K562 (cell line): ENCODE measurements at regions not wholly inside any gene's neighbourhood (a gene's known extent, or its start where the extent isn't known, plus 50 kb on each side); places are given as distances from the start of the nearest gene placed in this dataset.
A peak's percentile ranks its signal among the peaks of the same experiment; 100 is the strongest.

ENCODE experiments used
- ATAC-seq: fragments of 200-7000 bp; cut with Tn5 transposase; 3 replicates; pipeline ENCODE4 v1.9.1; 2020; ENCODE audit warnings: moderate library complexity
- BruUV-seq: library from RNA; stranded (reverse); fragments of 400-500 nt; replicated peaks from 2 replicates; lab custom pipeline; 2021; lab: Mats Ljungman, UMichigan
- CTCF ChIA-PET: fragments of 300-600 bp; formaldehyde crosslinking; extraction: SDS; loops from one replicate; lab custom pipeline; 2021; ENCODE audit warnings: low intra/inter-chr PET ratio; lab: Yijun Ruan, JAX
- POLR2A ChIA-PET: fragments of 300-600, 350-650 bp; sonication (Branson Sonifier 250); formaldehyde crosslinking; extraction: SDS; loops from one replicate; lab custom pipeline; 2021; ENCODE audit warnings: antibody characterized with exemption, inconsistent platforms; lab: Yijun Ruan, JAX
- DNase-seq, 4 experiments: peaks; one replicate each; pipeline versions ENCODE4 v3.0.0 to v3.0.0-alpha.2; 2011 to 2018; ENCODE audit warnings: low spot score in 3 of 4, mixed read lengths in 3 of 4; ENCODE audit errors: extremely low read depth in 1 of 4
- FAIRE-seq: peaks from 2 replicates; lab custom pipeline; 2011; peaks lifted over from hg19 to GRCh38; lab: Jason Lieb, UNC
- H2AFZ ChIP-seq: 2 replicates; pipeline ENCODE4 v1.6.0; 2011; ENCODE audit warnings: low read depth, low read length, control low read depth, inconsistent platforms
- H3K27ac ChIP-seq: fragments of 200-600 bp; 3 replicates; pipeline ENCODE4 v1.8.0; 2011; ENCODE audit warnings: low read depth, mild to moderate bottlenecking, control low read depth, inconsistent platforms, low read length, moderate library complexity, mixed read lengths; ENCODE audit errors: extremely low read depth
- H3K27me3 ChIP-seq, 2 experiments: fragments of 300-600 bp in 1 of 2; 2 replicates in 1 of 2; 3 replicates in 1 of 2; pipeline versions ENCODE4 v1.6.0 to v1.8.0; 2011; ENCODE audit warnings: inconsistent platforms in 2 of 2, low read length in 2 of 2, mild to moderate bottlenecking in 1 of 2, mixed read lengths in 1 of 2, moderate library complexity in 1 of 2; ENCODE audit not compliant: control insufficient read depth in 2 of 2, insufficient read depth in 2 of 2
- H3K36me3 ChIP-seq: fragments of 300-600 bp; 3 replicates; pipeline ENCODE4 v1.8.0; 2011; ENCODE audit warnings: mild to moderate bottlenecking, low read length, inconsistent platforms; ENCODE audit not compliant: control insufficient read depth, insufficient read depth
- H3K4me1 ChIP-seq, 2 experiments: fragments of 200-600 bp in 1 of 2; replicated peaks in 1 of 2; 2 replicates in 1 of 2; 3 replicates in 1 of 2; pipeline versions ENCODE4 v1.5.1 to v1.8.0; 2011; ENCODE audit warnings: inconsistent platforms in 2 of 2, low read length in 2 of 2, mild to moderate bottlenecking in 1 of 2, mixed read lengths in 1 of 2, moderate library complexity in 1 of 2; ENCODE audit not compliant: control insufficient read depth in 2 of 2, insufficient read depth in 2 of 2
- H3K4me2 ChIP-seq: 2 replicates; pipeline ENCODE4 v1.6.1; 2011; ENCODE audit warnings: low read length, control low read depth, inconsistent platforms, mixed read lengths; ENCODE audit not compliant: insufficient read depth
- H3K4me3 ChIP-seq: fragments of 200-600 bp; sonication (generic), shearing (Covaris generic); 2 replicates; pipeline ENCODE4 v1.5.1; 2016; ENCODE audit warnings: control low read depth, inconsistent platforms
- H3K79me2 ChIP-seq: fragments of 200-600 bp; 3 replicates; pipeline ENCODE4 v1.8.0; 2011; ENCODE audit warnings: low read length, inconsistent platforms; ENCODE audit not compliant: control insufficient read depth, insufficient read depth
- H3K9ac ChIP-seq, 2 experiments: 2 replicates each; pipeline versions ENCODE4 v1.6.0 to v1.6.1; 2011; ENCODE audit warnings: low read depth in 2 of 2, low read length in 2 of 2, control low read depth in 1 of 2, inconsistent platforms in 1 of 2, mild to moderate bottlenecking in 1 of 2, mixed read lengths in 1 of 2; ENCODE audit not compliant: insufficient read depth in 1 of 2
- H3K9me1 ChIP-seq: one replicate; pipeline ENCODE4 v1.6.0; 2011; ENCODE audit warnings: inconsistent platforms, mild to moderate bottlenecking, low read length, moderate library complexity; ENCODE audit not compliant: control insufficient read depth, insufficient read depth
- H3K9me3 ChIP-seq: replicated peaks from 2 replicates; pipeline ENCODE4 v1.5.1; 2011; ENCODE audit warnings: low read depth, low read length, inconsistent platforms; ENCODE audit not compliant: control insufficient read depth, insufficient read depth
- H4K20me1 ChIP-seq: replicated peaks from 2 replicates; pipeline ENCODE4 v1.6.1; 2011; ENCODE audit warnings: low read length, inconsistent platforms, mixed read lengths; ENCODE audit not compliant: control insufficient read depth, insufficient read depth
- FOXP1 ChIP-seq: sonication (generic); formaldehyde crosslinking; IDR thresholded peaks from 2 replicates; pipeline ENCODE4 v1.8.0; 2022; ENCODE audit warnings: mild to moderate bottlenecking, missing genetic modification reagents
- TAF15 ChIP-seq: fragments of 200-400 bp; formaldehyde crosslinking; IDR thresholded peaks from 2 replicates; pipeline ENCODE4 v1.6.1; 2017; ENCODE audit warnings: mild to moderate bottlenecking, low read depth, low read length, moderate library complexity
- ZNF134 ChIP-seq: fragments of 250-450 bp; sonication (Bioruptor Pico); conservative IDR thresholded peaks from 2 replicates; pipeline ENCODE4 v1.4.0; 2020
- WGBS: fragments of 100-300 bp; shearing (Covaris generic); methylation state at CpG from one replicate; pipeline ENCODE4 v1.1.6; 2016; ENCODE audit warnings: low coverage, mixed read lengths; ENCODE audit not compliant: insufficient coverage; ENCODE audit errors: missing lambda C conversion rate; 5-methylcytosine and 5-hydroxymethylcytosine counted together
- in situ Hi-C: fragments of 300-500 bp; cut with MboI; formaldehyde crosslinking; loops from 4 replicates; pipeline ENCODE4 v1.15.0; 2018; ENCODE audit warnings: inconsistent platforms, mixed read lengths
- intact Hi-C: fragments of 100-400 bp; cut with micrococcal nuclease; formaldehyde crosslinking; loops from 2 replicates; pipeline ENCODE4 v1.14.2; 2022
- TF ChIP-seq, protein P1 (sequence below), 2 experiments: fragments of 450-650 bp in 1 of 2; sonication (generic) in 1 of 2; formaldehyde crosslinking; conservative IDR thresholded peaks; 2 replicates each; pipeline versions ENCODE4 v1.4.0 to v1.8.1; 2020 to 2022; ENCODE audit warnings: mild to moderate bottlenecking in 1 of 2, missing genetic modification reagents in 1 of 2
- TF ChIP-seq, protein P2 (sequence below): fragments of 450-650 bp; IDR thresholded peaks from 2 replicates; pipeline ENCODE4 v1.6.1; 2018; ENCODE audit not compliant: partially characterized antibody

DNA sequence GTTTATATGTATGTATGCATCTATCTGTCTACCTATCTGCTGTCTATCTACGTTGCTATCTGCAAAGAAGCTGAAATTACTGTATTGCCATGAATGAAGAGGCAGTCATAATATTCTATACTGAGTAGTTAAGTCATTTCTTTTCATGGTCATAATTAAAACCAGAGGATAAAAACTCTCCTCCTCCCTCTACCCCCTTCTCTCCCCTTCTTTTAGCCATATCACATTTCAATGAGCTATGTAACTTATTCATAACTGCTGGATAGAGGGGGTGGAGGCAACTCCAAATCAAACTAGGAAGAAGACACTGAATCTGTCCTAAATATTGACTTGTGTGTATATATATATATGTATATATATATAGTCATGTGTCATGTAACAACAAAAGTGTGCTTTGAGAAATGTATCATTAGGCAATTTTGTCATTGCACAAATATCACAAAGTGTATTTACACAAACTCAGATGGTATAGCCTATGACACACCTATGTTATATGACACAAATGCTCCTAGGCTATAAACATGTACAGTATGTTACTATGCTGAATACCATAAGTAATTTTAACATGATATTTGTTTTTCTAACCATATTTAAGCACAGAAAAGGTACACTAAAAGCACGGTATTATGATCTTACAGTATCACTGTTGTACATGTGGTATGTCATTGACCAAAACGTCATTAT lies 229.7 kb upstream of the KCNMB2 start:
- FAIRE-seq = no peak
- Histone ChIP-seq H3K9ac (no peak overlapping the region), H3K4me3 (no peak overlapping the region), H3K4me1 (peaks cover 0 to 3% of the 10 kb centered on the region in 2 experiments; a peak in 1 of 5 replicates), H3K36me3 (no peaks in the 10 kb centered on the region), H3K4me2 (no peak overlapping the region), H3K79me2 (no peaks in the 10 kb centered on the region), H3K9me3 (no peaks in the 10 kb centered on the region), H4K20me1 (no peaks in the 10 kb centered on the region), H3K9me1 (no peaks in the 10 kb centered on the region), H2AFZ (0 out of 2 replicates have a peak overlapping the region, but pooled peaks have one; percentile 13), H3K27me3 (no peaks in the 10 kb centered on the region)
- no peak for DNase-seq
- no TSS peak for BruUV-seq
- in situ Hi-C loops (no loop called here), intact Hi-C loops (no loop called here)
- no peak for ATAC-seq
- TF ChIP-seq TAF15 (no peak), FOXP1 (CRISPR knock-in tag) (no peak), ZNF134 (CRISPR knock-in tag) (no peak)
- TF ChIP-seq, protein P1, sequence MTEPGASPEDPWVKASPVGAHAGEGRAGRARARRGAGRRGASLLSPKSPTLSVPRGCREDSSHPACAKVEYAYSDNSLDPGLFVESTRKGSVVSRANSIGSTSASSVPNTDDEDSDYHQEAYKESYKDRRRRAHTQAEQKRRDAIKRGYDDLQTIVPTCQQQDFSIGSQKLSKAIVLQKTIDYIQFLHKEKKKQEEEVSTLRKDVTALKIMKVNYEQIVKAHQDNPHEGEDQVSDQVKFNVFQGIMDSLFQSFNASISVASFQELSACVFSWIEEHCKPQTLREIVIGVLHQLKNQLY (CRISPR knock-in tag; conservative IDR thresholded peaks at IDR 0.05) = no peak
- TF ChIP-seq, protein P2, sequence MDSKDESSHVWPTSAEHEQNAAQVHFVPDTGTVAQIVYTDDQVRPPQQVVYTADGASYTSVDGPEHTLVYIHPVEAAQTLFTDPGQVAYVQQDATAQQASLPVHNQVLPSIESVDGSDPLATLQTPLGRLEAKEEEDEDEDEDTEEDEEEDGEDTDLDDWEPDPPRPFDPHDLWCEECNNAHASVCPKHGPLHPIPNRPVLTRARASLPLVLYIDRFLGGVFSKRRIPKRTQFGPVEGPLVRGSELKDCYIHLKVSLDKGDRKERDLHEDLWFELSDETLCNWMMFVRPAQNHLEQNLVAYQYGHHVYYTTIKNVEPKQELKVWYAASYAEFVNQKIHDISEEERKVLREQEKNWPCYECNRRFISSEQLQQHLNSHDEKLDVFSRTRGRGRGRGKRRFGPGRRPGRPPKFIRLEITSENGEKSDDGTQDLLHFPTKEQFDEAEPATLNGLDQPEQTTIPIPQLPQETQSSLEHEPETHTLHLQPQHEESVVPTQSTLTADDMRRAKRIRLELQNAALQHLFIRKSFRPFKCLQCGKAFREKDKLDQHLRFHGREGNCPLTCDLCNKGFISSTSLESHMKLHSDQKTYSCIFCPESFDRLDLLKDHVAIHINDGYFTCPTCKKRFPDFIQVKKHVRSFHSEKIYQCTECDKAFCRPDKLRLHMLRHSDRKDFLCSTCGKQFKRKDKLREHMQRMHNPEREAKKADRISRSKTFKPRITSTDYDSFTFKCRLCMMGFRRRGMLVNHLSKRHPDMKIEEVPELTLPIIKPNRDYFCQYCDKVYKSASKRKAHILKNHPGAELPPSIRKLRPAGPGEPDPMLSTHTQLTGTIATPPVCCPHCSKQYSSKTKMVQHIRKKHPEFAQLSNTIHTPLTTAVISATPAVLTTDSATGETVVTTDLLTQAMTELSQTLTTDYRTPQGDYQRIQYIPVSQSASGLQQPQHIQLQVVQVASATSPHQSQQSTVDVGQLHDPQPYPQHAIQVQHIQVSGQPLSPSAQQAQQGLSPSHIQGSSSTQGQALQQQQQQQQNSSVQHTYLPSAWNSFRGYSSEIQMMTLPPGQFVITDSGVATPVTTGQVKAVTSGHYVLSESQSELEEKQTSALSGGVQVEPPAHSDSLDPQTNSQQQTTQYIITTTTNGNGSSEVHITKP = no peak
- TF ChIP-seq, all 486 proteins: peak for 0
- ChIA-PET CTCF (no interaction called here), POLR2A (interaction anchor here (0.9 kb wide), 2 partner anchors 7 to 10 kb away, joined by 3 read pairs; no protein-coding TSS in a partner anchor)
- 20% methylated on average over 3 of the region's 3 CpGs for WGBS
- H3K27ac ChIP-seq = no peak overlapping the region
